Brain microvascular endothelial cell (primary cell): ENCODE measurements at regions not wholly inside any gene's neighbourhood (a gene's known extent, or its start where the extent isn't known, plus 50 kb on each side); places are given as distances from the start of the nearest gene placed in this dataset.
A peak's percentile ranks its signal among the peaks of the same experiment; 100 is the strongest.

Experiments
- DNase-seq: peaks from one replicate; pipeline ENCODE4 v3.0.0-alpha.2; 2020
- H3K27ac ChIP-seq: fragments of 250-450 bp; sonication (Bioruptor Pico); 2 replicates; pipeline ENCODE4 v1.5.1; 2020; ENCODE audit warnings: mild to moderate bottlenecking, moderate library complexity
- H3K27me3 ChIP-seq: fragments of 250-450 bp; sonication (Bioruptor Pico); replicated peaks from 2 replicates; pipeline ENCODE4 v1.5.1; 2020; ENCODE audit warnings: mild to moderate bottlenecking
- H3K36me3 ChIP-seq: fragments of 250-450 bp; sonication (Bioruptor Pico); replicated peaks from 2 replicates; pipeline ENCODE4 v1.5.1; 2020; ENCODE audit warnings: mild to moderate bottlenecking
- H3K4me3 ChIP-seq: 2 replicates; pipeline ENCODE4 v1.5.1; 2011; ENCODE audit warnings: low read depth, mild to moderate bottlenecking, control low read depth, low read length, moderate library complexity
- CTCF ChIP-seq: IDR thresholded peaks from 2 replicates; pipeline ENCODE4 v1.5.1; 2011; ENCODE audit warnings: low read depth, mild to moderate bottlenecking, moderate library complexity, low read length, control low read depth, inconsistent platforms; ENCODE audit errors: missing control alignments
- in situ Hi-C: cut with HindIII; loops from 2 replicates; pipeline ENCODE4 v1.10.0; 2017; ENCODE audit warnings: low sequenced_read_pairs, low pct_ligation_motif_present

GRCh38 chr16:86739808-86740207 lies 161.5 kb downstream of the FOXL1 start:
- H3K27ac ChIP-seq, result no peak overlapping the region
- DNase-seq, result no peak
- H3K27me3 ChIP-seq, result no peaks in the 10 kb centered on the region
- TF ChIP-seq CTCF, result no peak
- in situ Hi-C loops, result no loop called here
- H3K4me3 ChIP-seq, result no peak overlapping the region
- H3K36me3 ChIP-seq, result no peaks in the 10 kb centered on the region

- in situ Hi-C loops, result no loop called here
- Histone ChIP-seq H3K4me3 (no peak overlapping the region), H3K27ac (peak overlapping the region; percentile 96), H3K36me3 (no peaks in the 10 kb centered on the region), H3K27me3 (no peaks in the 10 kb centered on the region)
- TF ChIP-seq CTCF, result no peak
- no peak for DNase-seq
Observed at GRCh38 chr16:86740298-86740697, 161.9 kb downstream of the FOXL1 start.

GRCh38 chr16:86740906-86741799 lies 162.8 kb downstream of the FOXL1 start:
- peak; percentile 92 for DNase-seq
- in situ Hi-C loops, result no loop called here
- no peak for TF ChIP-seq CTCF
- H3K27ac ChIP-seq, result peak overlapping the region; percentile 96
- no peaks in the 10 kb centered on the region for H3K27me3 ChIP-seq
- peak overlapping the region; percentile 55 for H3K4me3 ChIP-seq
- H3K36me3 ChIP-seq, result no peaks in the 10 kb centered on the region

GRCh38 chr16:86747761-86748160 lies 169.4 kb downstream of the FOXL1 start:
- DNase-seq, result no peak
- in situ Hi-C loops, result no loop called here

GRCh38 chr16:86748652-86749051 lies 170.3 kb downstream of the FOXL1 start:
- in situ Hi-C loops, result no loop called here
- no peak for TF ChIP-seq CTCF
- Histone ChIP-seq H3K4me3 (no peak overlapping the region), H3K36me3 (no peaks in the 10 kb centered on the region), H3K27me3 (no peaks in the 10 kb centered on the region), H3K27ac (no peak overlapping the region)
- DNase-seq, result no peak

More at GRCh38 chr16:86747761-86748160, 169.4 kb downstream of the FOXL1 start:
- H3K4me3 ChIP-seq, result no peak overlapping the region
- H3K27ac ChIP-seq, result no peak overlapping the region
- no peaks in the 10 kb centered on the region for H3K27me3 ChIP-seq
- no peaks in the 10 kb centered on the region for H3K36me3 ChIP-seq
- no peak for TF ChIP-seq CTCF
